ENCODE measurements at regions not wholly inside any gene's neighbourhood (a gene's known extent, or its start where the extent isn't known, plus 50 kb on each side); places are given as distances from the start of the nearest gene placed in this dataset.

GRCh38 chr9:38289866-38290245 lies 102.6 kb upstream of the ALDH1B1 start:
- no peak overlapping the region for H3K27ac ChIP-seq
- H3K36me3 ChIP-seq, result no peaks in the 10 kb centered on the region
- TF ChIP-seq POLR2A (IDR thresholded peaks at IDR 0.05) (no peak), CTCF (IDR thresholded peaks at IDR 0.05) (no peak)
- no peaks in the 10 kb centered on the region for H3K27me3 ChIP-seq
- no peaks in the 10 kb centered on the region for H3K4me1 ChIP-seq
- H3K4me3 ChIP-seq, result no peak overlapping the region
- DNase-seq, result peak in 1 of 3 donors; percentile 35
- H3K9me3 ChIP-seq, result no peaks in the 10 kb centered on the region

GRCh38 chr9:38289236-38289865 lies 103.2 kb upstream of the ALDH1B1 start:
- Histone ChIP-seq H3K4me1 (no peaks in the 10 kb centered on the region), H3K27me3 (no peaks in the 10 kb centered on the region), H3K9me3 (no peaks in the 10 kb centered on the region), H3K27ac (no peak overlapping the region), H3K36me3 (no peaks in the 10 kb centered on the region), H3K4me3 (no peak overlapping the region)
- DNase-seq, result peak in 1 of 3 donors; percentile 14
- TF ChIP-seq POLR2A (IDR thresholded peaks at IDR 0.05) (no peak), CTCF (IDR thresholded peaks at IDR 0.05) (no peak)

- H3K27ac ChIP-seq, result no peak overlapping the region
- H3K9me3 ChIP-seq, result no peaks in the 10 kb centered on the region
- no peaks in the 10 kb centered on the region for H3K4me1 ChIP-seq
- H3K27me3 ChIP-seq, result no peaks in the 10 kb centered on the region
- no peak for TF ChIP-seq CTCF (IDR thresholded peaks at IDR 0.05)
- TF ChIP-seq POLR2A (IDR thresholded peaks at IDR 0.05), result no peak
- H3K36me3 ChIP-seq, result no peaks in the 10 kb centered on the region
- peak in 1 of 3 donors; percentile 17 for DNase-seq
- no peak overlapping the region for H3K4me3 ChIP-seq
Measured at GRCh38 chr9:38288502-38288901, 104.0 kb upstream of the ALDH1B1 start.

GRCh38 chr9:38287420-38287985 lies 105.0 kb upstream of the ALDH1B1 start:
- DNase-seq, result peak in 1 of 3 donors; percentile 13
- Histone ChIP-seq H3K4me3 (no peak overlapping the region), H3K27me3 (no peaks in the 10 kb centered on the region), H3K9me3 (no peaks in the 10 kb centered on the region), H3K36me3 (no peaks in the 10 kb centered on the region), H3K4me1 (no peaks in the 10 kb centered on the region), H3K27ac (no peak overlapping the region)
- TF ChIP-seq POLR2A (IDR thresholded peaks at IDR 0.05) (no peak), CTCF (IDR thresholded peaks at IDR 0.05) (no peak)

- Histone ChIP-seq H3K36me3 (no peaks in the 10 kb centered on the region), H3K27ac (no peak overlapping the region), H3K9me3 (no peaks in the 10 kb centered on the region), H3K4me1 (no peaks in the 10 kb centered on the region), H3K27me3 (no peaks in the 10 kb centered on the region), H3K4me3 (no peak overlapping the region)
- no peak for DNase-seq
- TF ChIP-seq CTCF (IDR thresholded peaks at IDR 0.05) (no peak), POLR2A (IDR thresholded peaks at IDR 0.05) (no peak)
Measured at GRCh38 chr9:38286766-38287165, 105.7 kb upstream of the ALDH1B1 start.
